Liver (tissue), 8 donors: ENCODE measurements at regions not wholly inside any gene's neighbourhood (a gene's known extent, or its start where the extent isn't known, plus 50 kb on each side); places are given as distances from the start of the nearest gene placed in this dataset.
A peak's percentile ranks its signal among the peaks of the same experiment; 100 is the strongest.

Experiments
- DNase-seq: peaks from one replicate; pipeline ENCODE4 v3.0.0-alpha.2; 2017; ENCODE audit warnings: low spot score
- H3K27ac ChIP-seq, 2 donors: one replicate each; pipeline ENCODE4 v1.7.0; 2013; ENCODE audit warnings: inconsistent platforms in 2 of 2, low read length in 2 of 2, control low read depth in 1 of 2, low read depth in 1 of 2, mild to moderate bottlenecking in 1 of 2
- H3K27me3 ChIP-seq, 4 donors: one replicate each; pipeline versions ENCODE4 v1.6.1 to v1.7.0; 2013; ENCODE audit warnings: low read length in 3 of 4, inconsistent platforms in 1 of 4, mild to moderate bottlenecking in 1 of 4, moderate library complexity in 1 of 4; ENCODE audit not compliant: control insufficient read depth in 4 of 4, insufficient read depth in 4 of 4
- H3K36me3 ChIP-seq, 4 donors: one replicate each; pipeline versions ENCODE4 v1.6.1 to v1.7.0; 2013; ENCODE audit warnings: low read length in 3 of 4, mild to moderate bottlenecking in 3 of 4, low read depth in 1 of 4, moderate library complexity in 1 of 4; ENCODE audit not compliant: control insufficient read depth in 4 of 4, insufficient read depth in 3 of 4
- H3K4me1 ChIP-seq, 4 donors: one replicate each; pipeline versions ENCODE4 v1.6.1 to v1.7.0; 2013; ENCODE audit warnings: low read length in 3 of 4, mild to moderate bottlenecking in 3 of 4, moderate library complexity in 1 of 4; ENCODE audit not compliant: control insufficient read depth in 4 of 4, insufficient read depth in 4 of 4
- H3K4me3 ChIP-seq, 3 donors: one replicate each; pipeline versions ENCODE4 v1.6.1 to v1.7.0; 2013; ENCODE audit warnings: low read length in 3 of 3, control low read depth in 1 of 3, low read depth in 1 of 3, mild to moderate bottlenecking in 1 of 3
- H3K9ac ChIP-seq, 2 donors: one replicate each; pipeline ENCODE4 v1.7.0; 2013; ENCODE audit warnings: low read length in 2 of 2, mild to moderate bottlenecking in 2 of 2, moderate library complexity in 2 of 2, control low read depth in 1 of 2, low read depth in 1 of 2
- H3K9me3 ChIP-seq, 4 donors: one replicate each; pipeline versions ENCODE4 v1.6.1 to v1.7.0; 2013; ENCODE audit warnings: low read length in 3 of 4; ENCODE audit not compliant: control insufficient read depth in 4 of 4
- ATF3 ChIP-seq: IDR thresholded peaks from 2 replicates; pipeline ENCODE4 v1.6.1; 2016; ENCODE audit warnings: antibody characterized with exemption
- CTCF ChIP-seq: fragments of 150-350 bp; IDR thresholded peaks from 2 replicates; pipeline ENCODE4 v1.5.1; 2017; ENCODE audit warnings: improper control_type of control experiment, low read depth, low read length; ENCODE audit not compliant: missing input control
- EGR1 ChIP-seq, 2 donors: IDR thresholded peaks; 2 replicates each; pipeline ENCODE4 v1.6.1; 2016 to 2018; ENCODE audit warnings: antibody characterized with exemption in 2 of 2, low read depth in 2 of 2
- FOXA1 ChIP-seq: IDR thresholded peaks from 2 replicates; pipeline ENCODE4 v1.6.1; 2016; ENCODE audit warnings: antibody characterized with exemption
- FOXA2 ChIP-seq: IDR thresholded peaks from 2 replicates; pipeline ENCODE4 v1.6.1; 2016; ENCODE audit warnings: antibody characterized with exemption
- GABPA ChIP-seq, 2 donors: IDR thresholded peaks in 1 of 2; conservative IDR thresholded peaks in 1 of 2; 2 replicates each; pipeline ENCODE4 v1.6.1; 2016; ENCODE audit warnings: antibody characterized with exemption in 2 of 2, mild to moderate bottlenecking in 1 of 2, moderate library complexity in 1 of 2
- HNF4A ChIP-seq, 2 donors: conservative IDR thresholded peaks; 2 replicates each; pipeline ENCODE4 v1.6.1; 2016; ENCODE audit warnings: antibody characterized with exemption in 2 of 2, mild to moderate bottlenecking in 2 of 2
- HNF4G ChIP-seq: IDR thresholded peaks from 2 replicates; pipeline ENCODE4 v1.6.1; 2016; ENCODE audit warnings: antibody characterized with exemption
- JUND ChIP-seq, 2 donors: IDR thresholded peaks; 2 replicates each; pipeline ENCODE4 v1.6.1; 2016; ENCODE audit warnings: antibody characterized with exemption in 2 of 2
- MAX ChIP-seq: IDR thresholded peaks from 2 replicates; pipeline ENCODE4 v1.6.1; 2016; ENCODE audit warnings: antibody characterized with exemption
- NR2F2 ChIP-seq: IDR thresholded peaks from 2 replicates; pipeline ENCODE4 v1.6.1; 2016; ENCODE audit warnings: antibody characterized with exemption
- REST ChIP-seq: IDR thresholded peaks from 2 replicates; pipeline ENCODE4 v1.6.1; 2016; ENCODE audit warnings: antibody characterized with exemption, mild to moderate bottlenecking
- RXRA ChIP-seq, 2 donors: IDR thresholded peaks; 2 replicates each; pipeline ENCODE4 v1.6.1; 2017 to 2018; ENCODE audit warnings: antibody characterized with exemption in 2 of 2, mild to moderate bottlenecking in 1 of 2
- TAF1 ChIP-seq: conservative IDR thresholded peaks from 2 replicates; pipeline ENCODE4 v1.6.1; 2016; ENCODE audit warnings: antibody characterized with exemption, mild to moderate bottlenecking
- WGBS: extraction: QIAGEN DNeasy Blood & Tissue Kit; methylation state at CpG from one replicate; pipeline ENCODE4 v1.1.7; 2013; 5-methylcytosine and 5-hydroxymethylcytosine counted together
- donor health status: healthy.
- donor health status: healthy.
- donor health status: healthy.
- donor health status: healthy.
- donor health status: healthy.

GRCh38 chr6:156449569-156449968, 327.6 kb upstream of the ARID1B start:
- no peaks in the 10 kb centered on the region for H3K36me3 ChIP-seq
- TF ChIP-seq TAF1: no peak
- no peak for TF ChIP-seq GABPA (IDR thresholded peaks at IDR 0.05 in 1 of 2, conservative IDR thresholded peaks at IDR 0.05 in 1 of 2)
- TF ChIP-seq MAX: no peak
- no peak for TF ChIP-seq FOXA2
- TF ChIP-seq JUND (IDR thresholded peaks at IDR 0.05): no peak
- no peak for TF ChIP-seq REST
- TF ChIP-seq RXRA (IDR thresholded peaks at IDR 0.05): no peak
- no peak for TF ChIP-seq HNF4A (conservative IDR thresholded peaks at IDR 0.05)
- TF ChIP-seq CTCF: no peak
- no peak for TF ChIP-seq FOXA1
- TF ChIP-seq NR2F2: no peak
- peaks cover 0 to 3% (median 0%) of the 10 kb centered on the region in 4 donors for H3K4me1 ChIP-seq
- DNase-seq: no peak
- H3K9me3 ChIP-seq: no peaks in the 10 kb centered on the region
- WGBS: 77% methylated on average over 3 of the region's 3 CpGs
- H3K27me3 ChIP-seq: no peaks in the 10 kb centered on the region
- no peak overlapping the region for H3K4me3 ChIP-seq
- H3K27ac ChIP-seq: no peak overlapping the region
- H3K9ac ChIP-seq: no peak overlapping the region

- WGBS: 61% methylated on average over 4 of the region's 4 CpGs
- no peaks in the 10 kb centered on the region for H3K27me3 ChIP-seq
- DNase-seq: no peak
- H3K9ac ChIP-seq: no peak overlapping the region
- no peak overlapping the region for H3K4me3 ChIP-seq
- H3K9me3 ChIP-seq: no peaks in the 10 kb centered on the region
- TF ChIP-seq HNF4G (no peak), RXRA (IDR thresholded peaks at IDR 0.05) (peak; percentile 17 to 35), TAF1 (no peak)
- no peak overlapping the region for H3K27ac ChIP-seq
- H3K36me3 ChIP-seq: no peaks in the 10 kb centered on the region
- H3K4me1 ChIP-seq: peaks cover 0 to 3% (median 0%) of the 10 kb centered on the region in 4 donors
Measured at GRCh38 chr6:156449128-156449527, 328.1 kb upstream of the ARID1B start.

- 79% methylated on average over 1 of the region's 1 CpG for WGBS
- TF ChIP-seq TAF1 (no peak), ATF3 (no peak), EGR1 (IDR thresholded peaks at IDR 0.05; ENCODE audit: low read depth in 2 of 2) (no peak), CTCF (no peak), FOXA1 (no peak), NR2F2 (no peak)
- Histone ChIP-seq H3K4me3 (no peak overlapping the region), H3K27ac (no peak overlapping the region), H3K4me1 (peaks cover 0 to 3% (median 0%) of the 10 kb centered on the region in 4 donors), H3K27me3 (no peaks in the 10 kb centered on the region), H3K9me3 (no peaks in the 10 kb centered on the region), H3K36me3 (no peaks in the 10 kb centered on the region), H3K9ac (no peak overlapping the region)
- no peak for DNase-seq
Measured at GRCh38 chr6:156448579-156448978, 328.6 kb upstream of the ARID1B start.
